Osteoblast (primary cell): ENCODE measurements at regions not wholly inside any gene's neighbourhood (a gene's known extent, or its start where the extent isn't known, plus 50 kb on each side); places are given as distances from the start of the nearest gene placed in this dataset.

Source experiments
- DNase-seq: peaks from one replicate; pipeline ENCODE4 v3.0.0; 2011; ENCODE audit warnings: low spot score, mixed read lengths; ENCODE audit not compliant: insufficient read length; ENCODE audit errors: missing footprints
- H2AFZ ChIP-seq: 2 replicates; pipeline ENCODE4 v1.6.0; 2011; ENCODE audit warnings: mild to moderate bottlenecking, low read length
- H3K27ac ChIP-seq: 2 replicates; pipeline ENCODE4 v1.5.1; 2011; ENCODE audit warnings: mild to moderate bottlenecking, low read depth, low read length, moderate library complexity
- H3K27me3 ChIP-seq: 2 replicates; pipeline ENCODE4 v1.6.0; 2012; ENCODE audit warnings: mild to moderate bottlenecking, control low read depth, inconsistent platforms, low read length, moderate library complexity; ENCODE audit not compliant: insufficient read depth
- H3K36me3 ChIP-seq: 2 replicates; pipeline ENCODE4 v1.5.1; 2011; ENCODE audit warnings: mild to moderate bottlenecking, low read length, control low read depth, moderate library complexity; ENCODE audit not compliant: insufficient read depth
- H3K4me1 ChIP-seq: 2 replicates; pipeline ENCODE4 v1.5.1; 2011; ENCODE audit warnings: mild to moderate bottlenecking, low read length, control low read depth, moderate library complexity; ENCODE audit not compliant: insufficient read depth
- H3K4me2 ChIP-seq: 2 replicates; pipeline ENCODE4 v1.6.0; 2011; ENCODE audit warnings: mild to moderate bottlenecking, low read length; ENCODE audit not compliant: insufficient read depth
- H3K4me3 ChIP-seq: fragments of 200-600 bp; sonication (generic); 3 replicates; pipeline ENCODE4 v1.5.1; 2012; ENCODE audit warnings: mild to moderate bottlenecking, low read length, inconsistent platforms; ENCODE audit not compliant: insufficient read depth
- H3K79me2 ChIP-seq: 2 replicates; pipeline ENCODE4 v1.6.0; 2012; ENCODE audit warnings: mild to moderate bottlenecking, low read length, control low read depth, inconsistent platforms; ENCODE audit not compliant: insufficient read depth
- H3K9me3 ChIP-seq: 2 replicates; pipeline ENCODE4 v1.5.1; 2011; ENCODE audit warnings: low read depth, low read length, control low read depth
- H4K20me1 ChIP-seq: 2 replicates; pipeline ENCODE4 v1.6.0; 2012; ENCODE audit warnings: mild to moderate bottlenecking, low read length, control low read depth; ENCODE audit not compliant: insufficient read depth
- TF ChIP-seq, protein P1 (sequence below): IDR thresholded peaks from 2 replicates; pipeline ENCODE4 v1.5.1; 2011; ENCODE audit warnings: mild to moderate bottlenecking, low read depth, low read length, moderate library complexity; ENCODE audit errors: extremely low read depth

DNA sequence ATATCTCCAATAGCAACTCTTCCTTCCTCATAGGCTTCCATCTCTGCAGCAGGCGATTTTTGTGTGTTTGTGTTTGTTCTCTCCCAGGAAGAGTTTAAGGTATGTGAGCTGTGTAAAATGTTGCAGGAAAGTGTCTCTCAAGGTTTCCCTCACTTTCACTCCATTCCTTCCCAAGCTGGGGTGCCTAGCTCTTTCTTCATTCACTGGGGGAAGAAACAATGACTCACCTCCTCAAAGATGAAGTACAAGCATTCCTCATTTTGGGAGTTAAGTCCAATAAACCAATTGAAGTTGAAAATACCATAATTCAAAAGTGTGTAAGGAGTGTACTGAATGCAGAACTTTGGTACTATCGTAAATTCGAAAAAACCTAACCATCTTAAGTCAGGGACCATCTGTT lies 422.7 kb upstream of the CFAP20DC start:
- no peaks in the 10 kb centered on the region for H4K20me1 ChIP-seq
- H3K9me3 ChIP-seq: no peaks in the 10 kb centered on the region
- no peak overlapping the region for H3K4me2 ChIP-seq
- no peak overlapping the region for H2AFZ ChIP-seq
- H3K4me3 ChIP-seq: no peak overlapping the region
- TF ChIP-seq, protein P1, sequence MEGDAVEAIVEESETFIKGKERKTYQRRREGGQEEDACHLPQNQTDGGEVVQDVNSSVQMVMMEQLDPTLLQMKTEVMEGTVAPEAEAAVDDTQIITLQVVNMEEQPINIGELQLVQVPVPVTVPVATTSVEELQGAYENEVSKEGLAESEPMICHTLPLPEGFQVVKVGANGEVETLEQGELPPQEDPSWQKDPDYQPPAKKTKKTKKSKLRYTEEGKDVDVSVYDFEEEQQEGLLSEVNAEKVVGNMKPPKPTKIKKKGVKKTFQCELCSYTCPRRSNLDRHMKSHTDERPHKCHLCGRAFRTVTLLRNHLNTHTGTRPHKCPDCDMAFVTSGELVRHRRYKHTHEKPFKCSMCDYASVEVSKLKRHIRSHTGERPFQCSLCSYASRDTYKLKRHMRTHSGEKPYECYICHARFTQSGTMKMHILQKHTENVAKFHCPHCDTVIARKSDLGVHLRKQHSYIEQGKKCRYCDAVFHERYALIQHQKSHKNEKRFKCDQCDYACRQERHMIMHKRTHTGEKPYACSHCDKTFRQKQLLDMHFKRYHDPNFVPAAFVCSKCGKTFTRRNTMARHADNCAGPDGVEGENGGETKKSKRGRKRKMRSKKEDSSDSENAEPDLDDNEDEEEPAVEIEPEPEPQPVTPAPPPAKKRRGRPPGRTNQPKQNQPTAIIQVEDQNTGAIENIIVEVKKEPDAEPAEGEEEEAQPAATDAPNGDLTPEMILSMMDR: no peak
- H3K27me3 ChIP-seq: no peaks in the 10 kb centered on the region
- peaks cover 4% of the 10 kb centered on the region for H3K4me1 ChIP-seq
- DNase-seq: peak; percentile 30
- no peaks in the 10 kb centered on the region for H3K36me3 ChIP-seq
- H3K79me2 ChIP-seq: no peaks in the 10 kb centered on the region
- H3K27ac ChIP-seq: no peak overlapping the region

DNA sequence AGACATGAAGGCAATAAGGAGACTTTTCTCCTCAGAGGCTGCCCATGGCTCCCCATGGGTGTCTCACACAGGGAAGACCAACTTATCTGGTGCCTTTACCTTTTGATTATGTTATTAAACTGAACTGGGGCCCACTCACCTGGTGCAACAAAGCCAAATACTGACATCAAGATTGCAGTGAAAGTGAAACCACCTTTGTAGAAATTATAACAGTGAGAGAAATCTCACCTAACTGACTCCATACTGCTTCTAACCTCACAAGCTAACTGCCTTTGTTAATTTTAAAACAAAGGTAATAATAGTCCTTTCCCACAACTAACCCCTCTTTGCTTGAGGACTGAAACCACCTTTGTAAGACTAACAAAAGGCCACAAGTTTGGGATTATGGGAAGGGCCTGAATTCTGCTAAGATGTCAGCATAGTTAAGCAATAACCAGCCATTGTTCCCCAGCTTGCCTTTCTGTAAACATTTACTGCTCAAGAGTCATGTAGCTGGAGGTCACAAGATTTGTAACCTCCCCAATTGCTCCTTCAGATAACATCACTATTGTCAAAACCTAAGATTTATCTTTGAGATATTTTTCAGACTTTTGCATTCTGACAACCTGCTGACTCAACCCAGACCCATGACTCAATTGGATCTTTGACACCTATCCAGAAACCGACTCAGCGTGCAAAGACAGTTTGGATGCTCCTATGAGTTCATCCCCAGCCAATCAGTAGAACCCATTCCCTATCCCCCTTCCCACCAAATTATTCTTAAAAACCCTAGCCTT lies 420.3 kb upstream of the CFAP20DC start:
- TF ChIP-seq, protein P1: no peak

DNA sequence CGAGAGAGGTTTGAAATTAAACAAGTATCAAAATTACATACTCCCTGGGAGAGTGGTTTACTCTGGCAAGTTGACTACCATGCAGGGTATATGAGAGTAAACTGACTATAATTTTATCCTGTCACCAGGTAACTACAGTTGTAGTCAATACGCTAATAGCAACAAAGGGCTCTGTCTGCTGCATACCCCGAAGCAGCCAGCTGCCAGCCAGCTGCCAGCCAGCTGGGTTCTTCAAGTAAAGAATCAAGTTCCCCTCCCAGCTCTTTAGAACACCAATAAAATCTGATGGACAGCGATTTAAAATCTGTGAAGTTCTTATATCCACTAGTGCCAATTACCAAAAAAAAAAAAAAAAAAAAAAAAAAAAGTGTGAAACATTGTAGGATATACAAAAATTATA lies 417.7 kb upstream of the CFAP20DC start:
- Histone ChIP-seq H3K36me3 (no peaks in the 10 kb centered on the region), H3K4me3 (no peak overlapping the region), H3K4me1 (peaks cover 4% of the 10 kb centered on the region), H3K4me2 (no peak overlapping the region), H3K79me2 (no peaks in the 10 kb centered on the region), H3K27ac (no peak overlapping the region), H3K9me3 (no peaks in the 10 kb centered on the region), H4K20me1 (no peaks in the 10 kb centered on the region), H2AFZ (no peak overlapping the region), H3K27me3 (no peaks in the 10 kb centered on the region)
- no peak for DNase-seq
- TF ChIP-seq, protein P1: no peak

More for the DNA sequence above, 420.3 kb upstream of the CFAP20DC start:
- Histone ChIP-seq H3K4me3 (no peak overlapping the region), H3K9me3 (no peaks in the 10 kb centered on the region), H3K27me3 (no peaks in the 10 kb centered on the region), H2AFZ (no peak overlapping the region), H3K79me2 (no peaks in the 10 kb centered on the region), H3K4me1 (peaks cover 4% of the 10 kb centered on the region), H3K4me2 (no peak overlapping the region), H4K20me1 (no peaks in the 10 kb centered on the region), H3K36me3 (no peaks in the 10 kb centered on the region), H3K27ac (no peak overlapping the region)
- DNase-seq: peak; percentile 21

DNA sequence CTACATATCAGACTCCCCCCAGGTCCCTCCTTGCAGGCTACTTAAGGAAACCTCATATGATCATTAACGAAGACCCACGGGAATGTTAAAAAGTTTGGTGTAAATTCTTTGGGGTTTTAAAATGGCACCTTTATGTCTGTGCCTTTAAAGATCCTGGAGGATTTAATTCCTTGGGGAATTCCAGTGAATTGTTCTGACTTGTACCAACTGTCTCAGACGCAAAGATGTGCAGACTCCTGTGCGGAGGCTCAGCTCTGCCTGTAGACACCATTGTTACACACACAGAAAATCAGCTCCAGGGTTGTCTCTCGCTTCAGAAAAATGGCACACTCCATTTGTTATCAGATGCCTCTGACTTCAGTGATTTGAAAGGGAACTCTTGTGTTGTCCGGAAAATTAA lies 414.4 kb upstream of the CFAP20DC start:
- H2AFZ ChIP-seq: no peak overlapping the region
- no peaks in the 10 kb centered on the region for H3K9me3 ChIP-seq
- no peaks in the 10 kb centered on the region for H4K20me1 ChIP-seq
- H3K36me3 ChIP-seq: no peaks in the 10 kb centered on the region
- H3K4me3 ChIP-seq: no peak overlapping the region
- no peak for DNase-seq
- no peaks in the 10 kb centered on the region for H3K4me1 ChIP-seq
- H3K79me2 ChIP-seq: no peaks in the 10 kb centered on the region
- no peak overlapping the region for H3K4me2 ChIP-seq
- H3K27me3 ChIP-seq: no peaks in the 10 kb centered on the region
- H3K27ac ChIP-seq: no peak overlapping the region
- TF ChIP-seq, protein P1: no peak
